Fibroblast of skin of right biceps (primary cell): ENCODE measurements at regions not wholly inside any gene's neighbourhood (a gene's known extent, or its start where the extent isn't known, plus 50 kb on each side); places are given as distances from the start of the nearest gene placed in this dataset.
"Not testable (repeated sequence)": the region's sequence is repeated elsewhere in the genome, so short reads cannot be mapped to it uniquely, and the experiment has no call there.

Experiments
- DNase-seq: peaks from one replicate; pipeline ENCODE4 v3.0.0-alpha.2; 2013

DNA sequence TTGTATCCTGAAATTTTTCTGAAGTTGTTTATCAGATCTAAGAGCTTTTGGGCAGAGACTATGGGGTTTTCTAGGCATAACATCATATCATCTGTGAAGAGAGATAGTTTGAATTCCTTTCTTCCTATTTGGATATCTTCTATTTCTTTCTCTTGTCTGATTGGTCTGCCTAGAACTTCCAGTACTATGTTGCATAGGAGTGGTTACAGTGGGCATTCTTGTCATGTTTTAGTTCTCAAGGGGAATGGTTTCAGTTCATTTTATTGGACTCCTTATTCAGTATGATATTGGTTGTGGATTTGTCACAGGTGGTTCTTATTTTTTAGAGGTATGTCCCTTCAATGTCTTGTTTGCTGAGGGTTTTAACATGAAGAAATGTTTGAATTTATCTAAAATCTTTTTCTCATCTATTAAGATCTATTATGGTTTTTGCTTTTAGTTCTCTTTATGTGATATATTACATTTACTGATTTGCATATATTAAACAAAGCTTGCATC, 286.6 kb upstream of the C1QTNF3 start:
- peak; percentile 44 for DNase-seq

DNA sequence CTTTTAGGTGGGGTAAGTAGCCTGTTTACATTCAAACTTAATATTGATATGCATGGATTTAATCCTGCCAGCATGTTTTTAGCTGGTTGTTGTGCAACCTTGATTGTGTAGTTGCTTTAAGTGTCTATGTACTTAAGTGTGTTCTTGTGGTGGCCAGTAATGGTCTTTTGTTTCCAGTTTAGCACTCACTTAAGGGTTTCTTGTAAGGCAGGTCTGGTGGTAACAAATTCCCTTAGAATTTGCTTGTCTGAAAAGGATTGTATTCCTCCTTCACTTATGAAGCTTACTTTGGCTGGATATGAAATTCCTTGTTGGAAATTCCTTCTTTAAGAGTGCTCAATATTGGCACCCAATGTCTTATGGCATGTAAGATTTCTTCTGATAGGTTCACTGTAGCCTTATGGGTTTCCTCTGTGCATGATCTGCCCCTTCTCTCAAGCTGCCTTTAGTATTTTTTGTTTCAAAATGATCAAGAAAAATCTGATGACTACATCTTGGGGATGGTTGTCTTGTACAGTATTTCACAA, 289.0 kb upstream of the C1QTNF3 start:
- not testable (repeated sequence) for DNase-seq

DNA sequence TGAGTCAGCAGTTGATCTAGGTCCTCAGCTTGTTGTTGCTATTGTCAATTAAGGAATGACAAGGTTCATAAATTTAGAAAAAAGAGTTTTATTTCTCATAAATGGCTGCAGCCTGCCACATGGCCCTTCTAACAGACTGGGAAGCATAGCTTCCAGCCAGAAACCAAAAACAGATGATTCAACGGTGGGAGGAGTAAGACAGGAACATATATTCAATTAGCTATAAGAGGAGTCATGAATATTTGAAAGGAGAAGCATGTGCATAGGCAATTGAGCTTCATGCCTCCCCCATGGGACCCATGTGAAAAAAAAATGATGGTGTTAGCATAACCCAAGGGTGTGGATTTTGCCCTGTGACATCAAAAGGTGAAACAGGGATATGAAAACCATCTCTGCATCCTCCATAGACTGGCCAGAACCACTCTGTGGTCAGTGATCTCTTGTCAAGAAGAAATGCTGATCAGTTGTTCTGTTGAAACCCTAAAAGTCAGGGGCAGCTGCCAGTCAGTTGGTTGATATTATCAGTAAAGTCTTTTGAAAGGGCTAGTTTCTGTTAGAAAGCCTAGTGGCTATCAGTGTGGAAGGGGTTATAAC, 296.5 kb upstream of the C1QTNF3 start:
- not testable (repeated sequence) for DNase-seq

DNA sequence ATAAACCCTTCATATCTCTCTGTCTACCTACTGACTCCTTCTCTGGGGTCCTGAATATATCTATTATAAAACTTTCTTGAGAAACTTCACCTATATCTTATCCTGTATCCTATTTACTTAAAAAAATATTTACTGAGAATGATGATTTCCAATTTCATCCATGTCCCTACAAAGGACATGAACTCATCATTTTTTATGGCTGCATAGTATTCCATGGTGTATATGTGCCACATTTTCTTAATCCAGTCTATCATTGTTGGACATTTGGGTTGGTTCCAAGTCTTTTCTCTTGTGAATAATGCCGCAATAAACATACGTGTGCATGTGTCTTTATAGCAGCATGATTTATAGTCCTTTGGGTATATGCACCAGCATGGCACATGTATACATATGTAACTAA, 301.7 kb upstream of the RAI14 start:
- DNase-seq = not testable (repeated sequence)

DNA sequence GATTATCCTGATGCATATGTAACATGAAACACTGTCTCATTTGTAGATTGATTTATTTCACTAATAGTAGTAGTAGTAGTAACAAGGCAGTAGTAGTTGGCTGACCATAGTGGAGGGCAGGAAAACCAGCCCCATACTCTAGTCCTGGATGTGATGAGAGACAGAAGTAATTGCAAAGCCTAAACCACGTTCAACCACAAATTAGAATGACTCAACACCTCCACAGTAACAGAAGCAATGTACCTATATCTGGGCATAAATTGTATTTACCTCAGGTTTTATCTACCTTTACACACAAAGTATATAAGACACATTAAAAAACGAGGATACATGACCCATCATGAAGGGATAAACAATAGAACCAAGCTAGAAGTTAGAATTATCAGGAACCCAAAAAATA, 284.7 kb upstream of the RAI14 start:
- DNase-seq = not testable (repeated sequence)

DNA sequence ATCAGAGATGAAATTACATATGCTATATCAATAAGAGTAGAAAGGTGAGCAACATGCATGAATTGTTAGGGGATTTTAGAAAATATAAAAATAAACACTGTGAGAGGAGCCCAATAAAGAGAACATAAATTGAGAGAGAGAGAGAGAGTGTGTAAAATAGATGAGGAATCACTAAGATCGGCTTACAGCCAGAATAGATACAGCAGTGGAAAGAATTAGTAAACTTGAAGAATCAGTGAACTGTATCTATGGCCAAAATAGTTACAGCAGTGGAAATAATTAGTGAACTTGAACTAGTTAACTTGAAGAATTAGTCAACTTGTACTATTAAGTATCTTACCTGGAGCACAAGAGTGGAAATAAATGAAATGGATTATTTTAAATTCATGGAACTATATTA, 284.3 kb upstream of the RAI14 start:
- not testable (repeated sequence) for DNase-seq

DNA sequence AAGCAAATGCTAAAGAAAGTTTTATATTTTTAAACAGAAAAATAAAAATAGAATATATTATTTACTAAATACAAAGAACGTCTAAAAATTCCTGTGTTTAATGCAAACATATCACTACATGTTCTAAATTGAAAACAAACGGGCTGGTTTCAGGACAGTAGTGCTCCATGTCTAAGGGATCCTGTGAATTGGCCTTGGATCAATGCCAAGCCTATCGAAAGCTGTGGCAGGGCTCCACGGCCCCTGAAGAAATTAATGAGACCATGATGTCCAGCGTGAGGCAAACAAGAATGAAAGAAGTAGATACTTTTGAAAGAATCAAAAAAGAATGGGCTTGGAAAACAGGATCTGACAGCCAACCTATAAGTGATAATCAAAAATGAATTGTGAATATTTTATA, 283.4 kb upstream of the RAI14 start:
- DNase-seq = not testable (repeated sequence)

DNA sequence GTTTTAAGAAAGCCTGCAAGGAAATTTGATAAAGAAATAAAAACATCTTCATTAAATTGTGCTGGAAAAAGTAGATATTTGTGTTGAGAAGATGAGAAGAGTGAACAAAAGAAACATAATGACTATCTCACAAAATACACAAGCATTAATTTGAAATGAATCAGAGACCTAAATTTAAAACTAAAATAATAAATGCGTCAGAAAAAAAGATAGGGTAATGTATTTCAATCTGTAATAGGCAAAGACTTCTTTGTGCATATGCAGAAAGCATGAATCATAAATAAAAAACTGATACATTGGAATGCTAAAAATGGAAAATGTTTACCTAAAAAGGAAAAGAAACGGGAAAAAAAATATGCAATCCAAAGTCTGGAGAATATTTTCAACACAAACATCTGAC, 278.5 kb upstream of the RAI14 start:
- peak; percentile 55 for DNase-seq

DNA sequence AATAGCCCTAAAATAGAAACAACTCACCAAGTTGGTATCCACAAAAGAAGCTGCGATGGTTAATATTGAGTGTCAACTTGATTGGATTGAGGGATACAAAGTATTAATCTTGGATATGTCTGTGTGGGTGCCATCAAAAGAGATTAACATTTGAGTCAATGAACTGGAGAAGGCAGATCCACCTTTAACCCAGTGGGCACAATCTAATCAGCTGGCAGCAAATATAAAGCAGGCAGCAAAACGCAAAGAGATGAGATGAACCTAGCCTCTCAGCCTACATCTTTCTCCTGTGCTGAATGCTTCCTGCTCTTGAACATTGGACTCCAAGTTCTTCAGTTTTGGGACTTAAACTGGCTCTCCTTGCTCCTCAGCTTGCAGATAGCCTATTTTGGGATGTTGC, 277.6 kb upstream of the RAI14 start:
- not testable (repeated sequence) for DNase-seq

DNA sequence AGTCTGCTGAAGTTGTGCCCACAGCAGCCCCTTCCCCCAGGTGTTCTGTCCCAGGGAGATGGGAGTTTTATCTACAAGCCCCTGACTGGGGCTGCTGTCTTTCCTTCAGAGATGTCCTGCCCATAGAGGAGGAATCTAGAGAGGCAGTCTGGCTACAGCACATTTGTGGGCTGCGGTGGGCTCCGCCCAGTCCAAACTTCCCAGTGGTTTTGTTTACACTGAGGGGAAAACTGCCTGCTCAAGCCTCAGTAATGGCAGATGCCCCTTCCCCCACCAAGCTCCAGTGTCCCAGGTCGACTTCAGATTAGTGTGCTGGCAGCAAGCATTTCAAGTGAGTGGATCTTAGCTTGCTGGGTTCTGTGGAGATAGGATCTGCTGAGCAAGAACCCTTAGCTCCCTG, 267.4 kb upstream of the RAI14 start:
- DNase-seq = not testable (repeated sequence)

DNA sequence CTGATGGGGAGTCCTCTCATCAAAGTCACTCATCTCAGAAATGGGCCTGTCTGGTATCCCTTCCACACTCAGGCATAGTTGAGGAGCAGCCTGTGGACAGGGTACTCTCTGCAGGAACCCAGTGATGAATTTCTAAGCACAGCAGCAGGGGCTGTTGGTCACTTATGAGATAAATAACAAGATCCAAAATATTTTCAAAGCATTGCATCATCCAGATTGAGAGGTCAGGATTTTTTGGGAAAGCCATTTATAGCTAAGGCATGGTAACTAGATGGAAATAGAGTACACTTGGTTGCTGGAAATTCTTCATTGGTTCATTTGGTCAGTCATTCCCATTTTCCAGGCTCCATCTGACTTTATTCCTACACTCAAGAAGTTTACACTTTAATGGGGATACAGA, 246.8 kb upstream of the RAI14 start:
- no peak for DNase-seq

DNA sequence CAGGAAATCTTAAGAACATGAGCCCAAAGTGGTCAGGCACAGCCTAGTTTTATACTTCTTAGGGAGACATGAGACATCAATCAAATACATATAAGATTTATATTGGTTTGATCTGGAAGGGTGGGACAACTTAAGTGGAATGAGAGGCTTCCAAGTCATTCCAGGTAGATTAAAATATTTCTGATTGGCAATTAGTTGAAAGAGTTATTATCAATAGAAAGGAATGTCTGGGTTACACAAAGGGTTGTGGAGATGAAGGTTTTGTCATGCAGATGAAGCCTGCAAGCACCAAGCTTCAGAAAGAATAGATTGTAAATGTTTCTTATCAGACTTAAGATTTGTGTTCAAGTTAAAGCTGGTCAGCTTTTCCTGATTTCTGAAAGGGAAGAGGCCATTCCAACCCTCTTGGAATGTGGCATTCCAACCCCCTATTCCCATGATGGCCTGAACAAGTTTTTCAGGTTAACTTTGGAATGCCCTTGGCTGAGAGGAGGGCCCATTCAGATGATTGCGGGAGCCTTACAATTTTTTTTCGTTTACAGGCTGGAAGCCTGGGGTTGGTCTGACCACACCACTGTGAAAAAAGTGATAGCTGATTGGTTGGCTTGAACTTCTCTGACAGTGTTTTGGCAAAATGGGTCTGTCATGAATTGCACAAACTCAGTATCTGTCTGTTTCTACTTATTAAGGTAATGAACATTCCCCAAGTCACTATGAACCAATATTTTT, 245.6 kb upstream of the RAI14 start:
- DNase-seq = peak; percentile 76

DNA sequence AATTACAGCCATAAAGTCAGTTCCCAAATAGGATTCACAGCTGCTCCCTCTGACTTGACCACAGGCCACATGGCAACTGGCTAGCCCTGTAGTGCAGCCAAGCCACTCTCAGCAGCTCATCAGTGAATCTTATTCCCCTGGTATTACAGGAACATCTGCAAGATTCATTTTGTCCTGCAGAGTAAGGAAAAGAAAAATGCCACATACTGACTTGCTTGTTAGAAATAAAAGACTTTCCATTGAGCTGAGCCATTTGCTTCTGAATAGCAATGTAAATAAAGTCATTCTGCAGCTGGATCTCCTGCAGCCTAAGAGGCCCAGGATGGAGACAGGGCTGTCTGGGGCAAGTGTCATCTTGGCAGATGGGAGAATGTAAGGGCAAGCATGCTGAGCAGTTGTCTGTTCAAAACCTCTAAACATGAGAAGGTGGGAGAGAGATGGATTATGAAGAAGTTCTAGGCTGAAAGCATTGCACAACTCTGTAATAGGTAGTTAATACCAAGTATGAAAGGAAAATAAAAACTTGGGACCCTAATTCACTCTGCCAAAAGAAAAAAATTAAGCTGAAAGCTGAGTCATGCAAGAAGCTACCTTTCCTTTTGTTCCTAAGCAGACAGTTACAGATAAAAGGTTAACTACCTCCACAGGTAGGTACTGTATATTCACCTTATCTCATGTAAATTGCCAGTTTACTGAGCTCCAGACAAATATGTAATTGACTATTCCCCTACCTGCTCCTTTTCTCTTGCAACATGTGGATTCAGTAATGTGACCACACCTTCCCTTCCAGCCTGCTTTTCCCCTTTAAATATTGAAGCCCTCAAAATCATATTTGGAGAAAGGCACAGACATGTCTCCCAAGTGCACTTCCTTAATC, 244.4 kb upstream of the RAI14 start:
- no peak for DNase-seq

DNA sequence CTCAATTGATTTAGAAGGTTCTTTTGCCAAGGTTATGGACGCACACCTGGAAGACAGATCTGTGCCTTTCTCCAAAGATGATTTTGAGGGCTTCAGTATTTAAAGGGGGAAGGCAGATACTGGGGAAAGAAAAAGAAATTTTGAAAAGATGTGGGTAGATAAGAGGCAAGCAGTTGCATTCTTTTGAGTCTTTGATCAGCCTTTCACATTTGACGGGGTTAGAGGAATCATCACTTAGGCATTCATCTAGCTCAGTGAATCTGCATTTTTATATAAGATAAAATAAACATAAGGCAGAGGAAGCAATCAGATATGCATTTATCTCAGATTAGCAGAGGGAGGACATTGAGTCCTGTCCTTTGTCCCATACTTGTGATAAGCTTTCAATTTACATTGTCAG, 243.4 kb upstream of the RAI14 start:
- peak; percentile 77 for DNase-seq

DNA sequence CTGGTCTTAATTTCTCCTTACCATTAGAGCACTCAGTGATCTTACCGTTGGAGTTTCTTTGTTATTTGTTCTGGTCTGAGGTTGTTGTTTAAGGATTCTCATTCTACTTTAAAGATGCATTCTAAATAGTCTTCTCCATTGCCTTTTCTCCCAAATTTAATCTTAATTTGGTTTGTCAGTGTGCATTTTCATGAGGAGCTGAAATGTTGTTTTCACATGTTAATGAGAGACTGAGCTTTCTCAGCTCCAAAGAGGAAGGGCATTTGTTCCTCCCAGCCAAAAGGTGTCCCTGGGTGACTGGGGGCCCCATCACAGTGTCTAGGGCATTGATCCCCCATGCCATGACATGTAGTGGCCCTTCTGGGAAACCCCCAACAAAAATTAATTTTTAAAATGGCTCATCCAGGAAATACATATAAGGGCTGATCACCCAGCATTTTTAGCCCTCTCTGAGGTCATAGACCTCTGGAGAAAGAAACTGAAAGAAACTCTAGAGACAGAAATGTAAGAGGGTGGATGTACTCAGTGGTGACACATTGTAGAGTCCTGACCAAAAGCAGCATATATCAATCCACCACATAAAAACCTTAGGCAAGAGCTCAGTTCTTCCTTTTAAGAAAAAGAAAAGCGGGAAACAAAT, 240.4 kb upstream of the RAI14 start:
- DNase-seq = peak; percentile 38

DNA sequence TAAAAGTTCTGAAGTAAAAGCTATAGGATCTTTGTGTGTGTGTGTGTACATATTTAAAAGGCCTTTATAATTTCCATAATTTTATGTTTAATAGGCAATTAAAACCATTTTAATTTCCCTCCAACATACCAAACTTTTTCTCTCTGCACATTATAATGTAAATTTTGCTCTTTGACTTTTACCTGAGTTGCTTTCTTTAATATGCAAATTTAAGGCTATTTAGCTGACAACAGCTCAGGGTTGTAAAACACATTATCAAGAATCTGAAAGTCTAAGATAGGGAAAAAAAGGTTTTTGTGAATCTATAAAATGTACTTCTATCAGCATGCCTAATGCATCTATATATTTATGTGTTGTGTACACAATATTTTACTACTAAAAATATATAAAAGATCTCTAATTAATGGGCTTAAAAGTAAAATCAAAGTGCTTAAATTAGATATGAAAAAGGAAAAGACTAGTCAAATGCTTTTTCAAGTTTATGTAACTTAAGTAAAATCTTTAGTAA, 239.6 kb upstream of the RAI14 start:
- no peak for DNase-seq

DNA sequence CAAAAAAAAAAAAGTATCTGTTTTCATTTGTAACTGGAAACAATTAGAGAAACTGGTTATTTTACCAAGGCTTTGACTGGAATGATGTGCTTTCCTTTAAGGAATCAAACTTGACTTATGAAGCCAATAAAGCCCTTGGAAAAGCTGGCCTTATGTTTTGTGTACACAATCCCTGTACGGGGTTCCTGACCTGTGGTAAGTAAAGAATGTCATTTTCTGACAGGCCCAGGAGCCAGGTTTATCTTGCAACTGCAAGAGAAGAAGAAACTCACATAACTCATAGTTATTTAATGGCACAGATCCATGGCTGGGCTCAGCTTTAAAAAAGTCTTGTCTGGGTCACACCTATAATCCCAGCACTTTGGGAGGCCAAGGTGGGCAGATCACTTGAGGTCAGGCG, 235.9 kb upstream of the RAI14 start:
- not testable (repeated sequence) for DNase-seq

DNA sequence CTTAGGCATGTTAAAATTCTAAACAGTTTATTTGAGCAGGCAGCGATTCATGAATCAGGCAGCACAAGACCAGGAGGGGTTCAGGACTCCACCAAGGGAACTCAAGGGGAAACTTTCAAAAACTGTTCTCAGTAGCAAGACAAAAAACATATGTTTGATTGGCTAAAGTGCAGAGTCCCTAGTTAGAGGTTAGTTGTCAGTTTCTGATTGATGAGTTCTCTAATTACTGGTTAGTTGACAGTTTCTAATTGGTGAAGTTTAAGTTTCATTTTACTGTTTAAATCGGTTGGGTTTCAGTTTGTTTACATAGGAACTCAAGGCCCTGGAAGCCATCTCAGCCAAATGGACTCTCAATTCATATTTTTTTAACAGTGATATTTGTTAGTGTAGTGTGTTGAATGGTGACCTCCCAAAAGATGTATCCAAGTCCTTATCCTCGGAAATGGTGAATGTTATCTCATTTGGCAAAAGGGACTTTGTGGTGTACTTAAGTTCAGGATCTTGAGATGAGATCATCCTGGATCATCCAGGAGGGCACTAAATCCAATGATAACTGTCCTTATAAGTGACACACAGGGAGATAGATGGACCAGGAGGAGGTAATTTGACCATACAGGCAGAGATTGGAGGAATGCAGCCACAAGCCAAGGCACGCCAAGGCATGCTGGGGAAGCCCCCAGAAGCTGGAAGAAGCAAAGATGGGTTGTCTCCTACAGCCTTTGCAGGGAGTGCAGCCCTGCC, 219.2 kb upstream of the RAI14 start:
- no peak for DNase-seq

DNA sequence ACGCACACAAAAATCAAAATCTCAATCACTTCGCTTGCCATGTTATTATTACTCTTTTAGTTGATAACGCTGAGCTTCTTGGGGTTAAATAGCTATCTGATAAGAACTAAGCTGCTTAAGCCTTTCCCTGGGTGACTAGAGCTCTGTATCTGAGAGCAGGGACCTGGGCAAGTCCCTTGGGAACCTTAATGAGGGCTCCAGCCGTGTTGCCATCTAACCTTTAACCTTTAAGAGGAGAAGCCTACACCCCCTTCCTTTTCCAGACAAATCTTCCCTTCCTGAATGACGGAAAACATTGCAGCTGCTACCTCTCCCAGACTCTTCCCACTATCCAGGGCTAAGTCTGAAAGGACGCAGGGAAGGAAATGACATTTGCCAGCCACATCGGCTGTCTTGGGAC, 216.5 kb upstream of the RAI14 start:
- no peak for DNase-seq

DNA sequence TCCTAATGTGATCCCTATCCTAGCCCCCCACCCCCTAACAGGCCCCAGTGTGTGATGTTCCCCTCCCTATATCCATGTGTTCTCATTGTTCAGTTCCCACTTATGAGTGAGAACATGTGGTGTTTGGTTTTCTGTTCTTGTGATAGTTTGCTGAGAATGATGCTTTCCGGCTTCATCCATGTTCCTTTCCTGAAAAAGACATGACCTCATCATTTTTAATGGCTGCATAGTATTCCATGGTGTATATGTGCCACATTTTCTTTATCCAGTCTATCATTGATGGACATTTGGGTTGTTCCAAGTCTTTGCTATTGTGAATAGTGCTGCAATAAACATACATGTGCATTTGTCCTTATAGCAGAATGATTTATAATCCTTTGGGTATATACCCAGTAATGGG, 214.4 kb upstream of the RAI14 start:
- DNase-seq = not testable (repeated sequence)

DNA sequence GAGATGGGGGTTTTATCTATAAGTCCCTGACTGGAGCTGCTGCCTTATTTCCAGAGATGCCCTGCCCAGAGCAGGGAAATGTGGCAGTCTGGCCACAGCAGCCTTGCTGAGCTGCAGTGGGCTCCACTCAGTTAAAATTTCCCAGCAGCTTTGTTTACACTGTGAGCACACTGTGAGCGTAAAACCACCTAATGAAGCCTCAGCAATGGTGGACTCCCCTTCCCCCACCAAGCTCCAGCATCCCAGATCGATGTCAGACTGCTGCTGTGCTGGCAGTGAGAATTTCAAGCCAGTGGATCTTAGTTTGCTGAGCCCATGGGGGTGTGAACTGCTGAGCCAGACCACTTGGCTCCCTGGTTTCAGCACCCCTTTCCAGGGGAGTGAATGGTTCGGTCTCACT, 208.7 kb upstream of the RAI14 start:
- no peak for DNase-seq

DNA sequence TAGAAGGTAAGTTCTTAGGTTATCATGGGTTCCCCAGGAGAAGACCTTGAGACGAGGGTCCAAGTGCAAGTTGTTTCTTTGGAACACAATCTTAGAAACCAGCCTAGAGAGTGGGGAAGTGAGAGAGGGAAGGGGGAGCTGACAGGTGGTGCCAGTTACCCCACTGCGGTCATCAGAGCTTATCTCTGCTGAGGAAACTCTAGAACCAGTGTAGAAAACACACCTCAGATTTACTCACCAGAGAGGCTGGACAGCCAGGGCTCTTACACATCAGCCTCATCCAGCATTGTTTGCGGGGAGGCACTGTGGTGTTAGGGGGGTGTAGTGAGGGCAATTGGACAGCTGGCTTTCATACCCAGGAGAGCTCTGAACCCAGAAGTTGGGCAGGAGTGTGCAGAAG, 206.5 kb upstream of the RAI14 start:
- DNase-seq = no peak
